ENCODE measurements at regions not wholly inside any gene's neighbourhood (a gene's known extent, or its start where the extent isn't known, plus 50 kb on each side); places are given as distances from the start of the nearest gene placed in this dataset.

- no peak overlapping the region for H3K27ac ChIP-seq
- TF ChIP-seq CTCF (IDR thresholded peaks at IDR 0.05) = no peak
- no peak overlapping the region for H3K4me3 ChIP-seq
- DNase-seq (ENCODE audit: low spot score) = no peak
These were observed 276.5 kb downstream of the EDEM1 start for GRCh38 chr3:5463991-5464390.

GRCh38 chr3:5464649-5465048 is 277.1 kb downstream of the EDEM1 start:
- no peak overlapping the region for H3K4me3 ChIP-seq
- no peak for TF ChIP-seq CTCF (IDR thresholded peaks at IDR 0.05)
- no peak for DNase-seq (ENCODE audit: low spot score)
- no peak overlapping the region for H3K27ac ChIP-seq

GRCh38 chr3:5465183-5465582 is 277.7 kb downstream of the EDEM1 start:
- Histone ChIP-seq H3K4me3 (no peak overlapping the region), H3K27ac (no peak overlapping the region)
- no peak for DNase-seq (ENCODE audit: low spot score)
- no peak for TF ChIP-seq CTCF (IDR thresholded peaks at IDR 0.05)

GRCh38 chr3:5466065-5466464 is 278.6 kb downstream of the EDEM1 start:
- no peak for TF ChIP-seq CTCF (IDR thresholded peaks at IDR 0.05)
- Histone ChIP-seq H3K27ac (no peak overlapping the region), H3K4me3 (no peak overlapping the region)

GRCh38 chr3:5466717-5467116 is 279.2 kb downstream of the EDEM1 start:
- Histone ChIP-seq H3K4me3 (no peak overlapping the region), H3K27ac (no peak overlapping the region)
- TF ChIP-seq CTCF (IDR thresholded peaks at IDR 0.05) = no peak
- DNase-seq (ENCODE audit: low spot score) = no peak

More at GRCh38 chr3:5466065-5466464, 278.6 kb downstream of the EDEM1 start:
- no peak for DNase-seq (ENCODE audit: low spot score)

GRCh38 chr3:5473471-5473870 is 286.0 kb downstream of the EDEM1 start:
- no peak overlapping the region for H3K27ac ChIP-seq
- no peak for DNase-seq (ENCODE audit: low spot score)
- H3K4me3 ChIP-seq = no peak overlapping the region
- TF ChIP-seq CTCF (IDR thresholded peaks at IDR 0.05) = no peak

- Histone ChIP-seq H3K4me3 (no peak overlapping the region), H3K27ac (no peak overlapping the region)
- DNase-seq (ENCODE audit: low spot score) = no peak
- TF ChIP-seq CTCF (IDR thresholded peaks at IDR 0.05) = no peak
These were observed 288.9 kb downstream of the EDEM1 start for GRCh38 chr3:5476403-5476802.

Measured in coronary artery (tissue), 2 donors.